H1 (cell line): ENCODE measurements at regions not wholly inside any gene's neighbourhood (a gene's known extent, or its start where the extent isn't known, plus 50 kb on each side); places are given as distances from the start of the nearest gene placed in this dataset.

Experiments used
- ATF3 ChIP-seq: IDR thresholded peaks from 2 replicates; pipeline ENCODE4 v1.6.1; 2011; ENCODE audit warnings: low read depth, mild to moderate bottlenecking, low read length; ENCODE audit not compliant: insufficient read depth
- BRCA1 ChIP-seq: IDR thresholded peaks from 2 replicates; pipeline ENCODE4 v1.6.1; 2012; ENCODE audit warnings: low read depth, low read length, improper control_type of control experiment
- CTCF ChIP-seq, 3 experiments: IDR thresholded peaks; 1 replicate in 2 of 3; 2 replicates in 1 of 3; pipeline versions ENCODE4 v1.5.1 to v1.6.1; 2011; ENCODE audit warnings: low read length in 3 of 3, mild to moderate bottlenecking in 3 of 3, inconsistent platforms in 2 of 3, low read depth in 1 of 3, moderate library complexity in 1 of 3; ENCODE audit not compliant: insufficient read depth in 1 of 3; ENCODE audit errors: control extremely low read depth in 1 of 3
- EGR1 ChIP-seq: IDR thresholded peaks from 2 replicates; pipeline ENCODE4 v1.6.1; 2011; ENCODE audit warnings: low read depth, low read length, borderline replicate concordance
- EP300 ChIP-seq, 2 experiments: IDR thresholded peaks; 1 replicate in 1 of 2; 2 replicates in 1 of 2; pipeline ENCODE4 v1.6.1; 2011 to 2012; ENCODE audit warnings: low read depth in 2 of 2, low read length in 2 of 2, mild to moderate bottlenecking in 2 of 2, borderline replicate concordance in 1 of 2, inconsistent platforms in 1 of 2, moderate library complexity in 1 of 2
- EZH2 ChIP-seq: fragments of 200-600 bp; sonication (generic); IDR thresholded peaks from 2 replicates; pipeline ENCODE4 v1.7.1; 2012; ENCODE audit warnings: low read depth, mild to moderate bottlenecking, moderate library complexity, low read length, inconsistent platforms; ENCODE audit not compliant: severe bottlenecking
- GTF2F1 ChIP-seq: IDR thresholded peaks from 2 replicates; pipeline ENCODE4 v1.6.1; 2012; ENCODE audit warnings: low read depth, low read length, improper control_type of control experiment, borderline replicate concordance
- JUN ChIP-seq: IDR thresholded peaks from 2 replicates; pipeline ENCODE4 v1.6.1; 2011; ENCODE audit warnings: low read depth, mild to moderate bottlenecking, improper control_type of control experiment, low read length
- POLR2A ChIP-seq, 2 experiments: IDR thresholded peaks; 1 replicate in 1 of 2; 2 replicates in 1 of 2; pipeline ENCODE4 v1.6.1; 2011; ENCODE audit warnings: low read depth in 2 of 2, low read length in 2 of 2, mild to moderate bottlenecking in 2 of 2; ENCODE audit errors: control extremely low read depth in 1 of 2
- POLR2AphosphoS5 ChIP-seq: IDR thresholded peaks from 2 replicates; pipeline ENCODE4 v1.6.1; 2011; ENCODE audit warnings: low read depth, low read length
- RFX5 ChIP-seq: IDR thresholded peaks from 2 replicates; pipeline ENCODE4 v1.6.1; 2011; ENCODE audit warnings: low read depth, low read length, improper control_type of control experiment, borderline replicate concordance
- SIN3A ChIP-seq, 2 experiments: IDR thresholded peaks in 1 of 2; conservative IDR thresholded peaks in 1 of 2; 2 replicates each; pipeline ENCODE4 v1.6.1; 2011 to 2012; ENCODE audit warnings: low read length in 2 of 2, improper control_type of control experiment in 1 of 2, low read depth in 1 of 2, mild to moderate bottlenecking in 1 of 2
- SP1 ChIP-seq: IDR thresholded peaks from 2 replicates; pipeline ENCODE4 v1.6.1; 2011; ENCODE audit warnings: low read depth, low read length
- ZNF274 ChIP-seq: IDR thresholded peaks from 2 replicates; pipeline ENCODE4 v1.7.0; 2012; ENCODE audit warnings: low read length, borderline replicate concordance; ENCODE audit errors: extremely low read depth

GRCh38 chr1:157277913-157278312 is 139.7 kb upstream of the ETV3 start:
- TF ChIP-seq POLR2A (IDR thresholded peaks at IDR 0.05; ENCODE audit: control extremely low read depth in 1 of 2, low read depth in 2 of 2, low read length in 2 of 2) (no peak), CTCF (IDR thresholded peaks at IDR 0.05; ENCODE audit: control extremely low read depth in 1 of 3, insufficient read depth in 1 of 3, low read depth in 1 of 3, low read length in 3 of 3) (no peak), EZH2 (no peak), SIN3A (conservative IDR thresholded peaks at IDR 0.05 in 1 of 2, IDR thresholded peaks at IDR 0.05 in 1 of 2; ENCODE audit: low read depth in 1 of 2, low read length in 2 of 2) (no peak), JUN (no peak), EP300 (IDR thresholded peaks at IDR 0.05; ENCODE audit: borderline replicate concordance in 1 of 2, low read depth in 2 of 2, low read length in 2 of 2) (no peak), BRCA1 (no peak), GTF2F1 (no peak), RFX5 (no peak), SP1 (no peak), POLR2AphosphoS5 (no peak), ATF3 (no peak), ZNF274 (no peak), EGR1 (no peak)
